Amniotic epithelial cell (primary cell): ENCODE measurements at regions not wholly inside any gene's neighbourhood (a gene's known extent, or its start where the extent isn't known, plus 50 kb on each side); places are given as distances from the start of the nearest gene placed in this dataset.

Source experiments
- DNase-seq: peaks from one replicate; pipeline ENCODE4 v3.0.0-alpha.2; 2010; ENCODE audit warnings: low read depth

GRCh38 chr22:27507111-27507611, 294.4 kb downstream of the MN1 start:
- DNase-seq, result no peak

GRCh38 chr22:27507935-27508526, 293.5 kb downstream of the MN1 start:
- DNase-seq, result peak; percentile 29

GRCh38 chr22:27509132-27509920, 292.2 kb downstream of the MN1 start:
- peak; percentile 83 for DNase-seq

GRCh38 chr22:27510024-27510423, 291.5 kb downstream of the MN1 start:
- DNase-seq, result no peak

GRCh38 chr22:27512283-27512761, 289.2 kb downstream of the MN1 start:
- DNase-seq, result peak; percentile 97

- DNase-seq, result no peak
Observed at GRCh38 chr22:27513021-27513420, 288.5 kb downstream of the MN1 start.

GRCh38 chr22:27514601-27515523, 286.7 kb downstream of the MN1 start:
- DNase-seq, result peak; percentile 18

GRCh38 chr22:27517361-27518155, 284.0 kb downstream of the MN1 start:
- no peak for DNase-seq

- peak; percentile 43 for DNase-seq
Observed at GRCh38 chr22:27518531-27519340, 282.8 kb downstream of the MN1 start.

- DNase-seq, result no peak
Observed at GRCh38 chr22:27523711-27524110, 277.8 kb downstream of the MN1 start.

- DNase-seq, result no peak
Observed at GRCh38 chr22:27525711-27526110, 275.8 kb downstream of the MN1 start.

GRCh38 chr22:27526901-27527300, 274.7 kb downstream of the MN1 start:
- DNase-seq, result no peak

- DNase-seq, result peak; percentile 98
Observed at GRCh38 chr22:27531782-27532530, 269.6 kb downstream of the MN1 start.

GRCh38 chr22:27533105-27533745, 268.3 kb downstream of the MN1 start:
- no peak for DNase-seq

GRCh38 chr22:27534720-27535125, 266.8 kb downstream of the MN1 start:
- peak; percentile 95 for DNase-seq

GRCh38 chr22:27535452-27535851, 266.1 kb downstream of the MN1 start:
- no peak for DNase-seq

GRCh38 chr22:27537501-27537900, 264.1 kb downstream of the MN1 start:
- DNase-seq, result peak; percentile 50

- no peak for DNase-seq
Observed at GRCh38 chr22:27538666-27539065, 262.9 kb downstream of the MN1 start.

GRCh38 chr22:27540247-27540646, 261.3 kb downstream of the MN1 start:
- DNase-seq, result no peak
